A549 (cell line): ENCODE measurements at regions not wholly inside any gene's neighbourhood (a gene's known extent, or its start where the extent isn't known, plus 50 kb on each side); places are given as distances from the start of the nearest gene placed in this dataset.

Source experiments
- ATAC-seq, 2 experiments: fragments of 200-7000 bp in 1 of 2; fragments of >200 bp in 1 of 2; cut with Nextera tagmentation in 1 of 2; cut with Tn5 transposase in 1 of 2; 3 replicates each; pipeline versions ENCODE4 v1.8.0 to v1.9.1; 2018 to 2020; ENCODE audit warnings: mild to moderate bottlenecking in 1 of 2, moderate library complexity in 1 of 2
- CTCF ChIA-PET: fragments of 300-600 bp; sonication (Branson Sonifier 250); formaldehyde crosslinking; extraction: SDS; loops from one replicate; lab custom pipeline; 2021; ENCODE audit warnings: antibody characterized with exemption, inconsistent platforms; lab: Yijun Ruan, JAX
- POLR2A ChIA-PET: fragments of 350-600 bp; formaldehyde crosslinking; extraction: SDS; loops from one replicate; lab custom pipeline; 2021; ENCODE audit warnings: antibody characterized with exemption, inconsistent platforms; lab: Yijun Ruan, JAX
- DNase-seq, 2 experiments: peaks; one replicate each; pipeline versions ENCODE4 v3.0.0 to v3.0.0-alpha.2; 2011 to 2016; ENCODE audit warnings: low read depth in 1 of 2, low spot score in 1 of 2
- FAIRE-seq: peaks from 2 replicates; lab custom pipeline; 2011; peaks lifted over from hg19 to GRCh38; lab: Jason Lieb, UNC
- H3K27ac ChIP-seq, 2 experiments: fragments of >200 bp; sonication (Bioruptor Twin); formaldehyde crosslinking; 3 replicates each; pipeline ENCODE4 v1.5.1; 2016 to 2017
- H3K4me1 ChIP-seq: fragments of >200 bp; sonication (Bioruptor Twin); formaldehyde crosslinking; 3 replicates; pipeline ENCODE4 v1.6.1; 2016
- H3K4me2 ChIP-seq: fragments of >200 bp; sonication (Bioruptor Twin); formaldehyde crosslinking; 3 replicates; pipeline ENCODE4 v1.6.1; 2016
- H3K4me3 ChIP-seq: fragments of >200 bp; sonication (Bioruptor Twin); formaldehyde crosslinking; 3 replicates; pipeline ENCODE4 v1.5.1; 2016
- H3K9me3 ChIP-seq: fragments of >200 bp; sonication (Bioruptor Twin); formaldehyde crosslinking; 3 replicates; pipeline ENCODE4 v1.6.1; 2016
- CBX2 ChIP-seq: fragments of 200-600 bp; sonication (generic); IDR thresholded peaks from 2 replicates; pipeline ENCODE4 v1.6.1; 2016; ENCODE audit warnings: low read depth, mild to moderate bottlenecking, borderline replicate concordance
- CBX8 ChIP-seq: fragments of 200-600 bp; sonication (generic); IDR thresholded peaks from 2 replicates; pipeline ENCODE4 v1.6.1; 2016
- CHD2 ChIP-seq: fragments of 150-350 bp; IDR thresholded peaks from 2 replicates; pipeline ENCODE4 v1.6.1; 2014; ENCODE audit warnings: low read length; ENCODE audit not compliant: partially characterized antibody
- CHD4 ChIP-seq: fragments of 200-600 bp; sonication (generic); IDR thresholded peaks from 2 replicates; pipeline ENCODE4 v1.6.1; 2016; ENCODE audit warnings: antibody characterized with exemption, mild to moderate bottlenecking, borderline replicate concordance
- EHF ChIP-seq: fragments of 250-450 bp; sonication (Bioruptor Pico); IDR thresholded peaks from 2 replicates; pipeline ENCODE4 v1.5.0; 2020; ENCODE audit warnings: mild to moderate bottlenecking
- EHMT2 ChIP-seq: fragments of 200-600 bp; sonication (generic); IDR thresholded peaks from 2 replicates; pipeline ENCODE4 v1.6.1; 2016; ENCODE audit warnings: antibody characterized with exemption, low read depth, mild to moderate bottlenecking, moderate library complexity
- EP300 ChIP-seq, 2 experiments: fragments of >200 bp; sonication (Bioruptor Twin); formaldehyde crosslinking; IDR thresholded peaks; 2 replicates in 1 of 2; 3 replicates in 1 of 2; pipeline ENCODE4 v1.6.1; 2016 to 2017
- FOSL2 ChIP-seq, 2 experiments: fragments of 450-650 bp in 1 of 2; fragments of >200 bp in 1 of 2; sonication (Bioruptor Twin) in 1 of 2; formaldehyde crosslinking; IDR thresholded peaks; 2 replicates each; pipeline versions ENCODE4 v1.5.0 to v1.6.1; 2016 to 2020; ENCODE audit warnings: mild to moderate bottlenecking in 1 of 2, moderate library complexity in 1 of 2
- FOXS1 ChIP-seq: fragments of 250-450 bp; sonication (Bioruptor Pico); IDR thresholded peaks from 2 replicates; pipeline ENCODE4 v1.5.0; 2020; ENCODE audit warnings: mild to moderate bottlenecking, moderate library complexity
- GATA3 ChIP-seq: IDR thresholded peaks from 2 replicates; pipeline ENCODE4 v1.6.1; 2012; ENCODE audit warnings: borderline replicate concordance
- HEYL ChIP-seq: fragments of 250-450 bp; sonication (Bioruptor Pico); IDR thresholded peaks from 2 replicates; pipeline ENCODE4 v1.8.0; 2021; ENCODE audit warnings: mild to moderate bottlenecking, moderate library complexity
- HOXB5 ChIP-seq: fragments of 250-450 bp; sonication (Bioruptor Pico); IDR thresholded peaks from 2 replicates; pipeline ENCODE4 v1.5.0; 2020; ENCODE audit warnings: mild to moderate bottlenecking, moderate library complexity
- JUN ChIP-seq, 2 experiments: fragments of >200 bp; sonication (Bioruptor Twin); formaldehyde crosslinking; IDR thresholded peaks; 2 replicates in 1 of 2; 3 replicates in 1 of 2; pipeline ENCODE4 v1.6.1; 2016 to 2017
- MAFK ChIP-seq: fragments of 450-650 bp; IDR thresholded peaks from 2 replicates; pipeline ENCODE4 v1.6.1; 2014; ENCODE audit not compliant: partially characterized antibody
- NFE2L2 ChIP-seq: fragments of 150-350 bp; conservative IDR thresholded peaks from 2 replicates; pipeline ENCODE4 v1.6.1; 2014; ENCODE audit warnings: low read length
- NPAS2 ChIP-seq: fragments of 250-450 bp; sonication (Bioruptor Pico); IDR thresholded peaks from 2 replicates; pipeline ENCODE4 v1.8.0; 2022; ENCODE audit warnings: mild to moderate bottlenecking, moderate library complexity, borderline replicate concordance
- PHF8 ChIP-seq: fragments of 200-600 bp; sonication (generic); IDR thresholded peaks from 2 replicates; pipeline ENCODE4 v1.6.1; 2016; ENCODE audit warnings: low read depth, mild to moderate bottlenecking, antibody characterized with exemption, moderate library complexity, borderline replicate concordance
- POLR2A ChIP-seq: IDR thresholded peaks from 2 replicates; pipeline ENCODE4 v1.6.1; 2012; ENCODE audit warnings: mild to moderate bottlenecking, low read length
- POLR2AphosphoS2 ChIP-seq: conservative IDR thresholded peaks from 2 replicates; pipeline ENCODE4 v1.6.1; 2012; ENCODE audit warnings: low read length, improper control_type of control experiment, inconsistent platforms
- RAD21 ChIP-seq, 2 experiments: fragments of >200 bp in 1 of 2; sonication (Bioruptor Twin) in 1 of 2; formaldehyde crosslinking in 1 of 2; IDR thresholded peaks in 1 of 2; conservative IDR thresholded peaks in 1 of 2; 2 replicates in 1 of 2; 3 replicates in 1 of 2; pipeline ENCODE4 v1.6.1; 2012 to 2018; ENCODE audit warnings: inconsistent platforms in 1 of 2
- RARB ChIP-seq: fragments of 250-450 bp; sonication (Bioruptor Pico); IDR thresholded peaks from 2 replicates; pipeline ENCODE4 v1.8.0; 2021; ENCODE audit warnings: mild to moderate bottlenecking, moderate library complexity
- RFX5 ChIP-seq: fragments of 450-650 bp; IDR thresholded peaks from 2 replicates; pipeline ENCODE4 v1.7.1; 2014; ENCODE audit warnings: antibody characterized with exemption, mild to moderate bottlenecking, moderate library complexity
- RNF2 ChIP-seq: fragments of 200-600 bp; sonication (generic); IDR thresholded peaks from 2 replicates; pipeline ENCODE4 v1.6.1; 2016; ENCODE audit warnings: low read depth, mild to moderate bottlenecking, antibody characterized with exemption, moderate library complexity, borderline replicate concordance
- SMC3 ChIP-seq: fragments of >200 bp; sonication (Bioruptor Twin); formaldehyde crosslinking; IDR thresholded peaks from 3 replicates; pipeline ENCODE4 v1.6.1; 2018; ENCODE audit warnings: inconsistent platforms
- SREBF2 ChIP-seq: fragments of 450-650 bp; IDR thresholded peaks from 2 replicates; pipeline ENCODE4 v1.6.1; 2014; ENCODE audit warnings: mild to moderate bottlenecking, moderate library complexity
- TFCP2L1 ChIP-seq: fragments of 250-450 bp; sonication (Bioruptor Pico); IDR thresholded peaks from 2 replicates; pipeline ENCODE4 v1.5.0; 2021; ENCODE audit warnings: mild to moderate bottlenecking
- TP53 ChIP-seq: fragments of 250-450 bp; sonication (Bioruptor Pico); IDR thresholded peaks from 2 replicates; pipeline ENCODE4 v1.5.0; 2021; ENCODE audit warnings: mild to moderate bottlenecking, moderate library complexity
- ZNF302 ChIP-seq: fragments of 250-450 bp; sonication (Bioruptor Pico); IDR thresholded peaks from 2 replicates; pipeline ENCODE4 v1.9.0; 2021; ENCODE audit warnings: inconsistent platforms, mild to moderate bottlenecking, moderate library complexity
- ZSCAN20 ChIP-seq: fragments of 250-450 bp; sonication (Bioruptor Pico); IDR thresholded peaks from 2 replicates; pipeline ENCODE4 v1.8.0; 2022; ENCODE audit warnings: mild to moderate bottlenecking, moderate library complexity
- WGBS: methylation state at CpG from one replicate; pipeline ENCODE4 v1.1.6; 2017; ENCODE audit errors: missing lambda C conversion rate; 5-methylcytosine and 5-hydroxymethylcytosine counted together
- TF ChIP-seq, protein P1 (sequence below): fragments of 250-450 bp; sonication (Bioruptor Pico); IDR thresholded peaks from 2 replicates; pipeline ENCODE4 v1.5.0; 2020; ENCODE audit warnings: low read depth, mild to moderate bottlenecking, moderate library complexity
- TF ChIP-seq, protein P2 (sequence below): fragments of 450-650 bp; IDR thresholded peaks from 2 replicates; pipeline ENCODE4 v1.6.1; 2014; ENCODE audit warnings: antibody characterized with exemption
- TF ChIP-seq, protein P3 (sequence below): fragments of 150-350 bp; IDR thresholded peaks from 2 replicates; pipeline ENCODE4 v1.6.1; 2014; ENCODE audit warnings: low read depth, mild to moderate bottlenecking, low read length
- TF ChIP-seq, protein P4 (sequence below): IDR thresholded peaks from 2 replicates; pipeline ENCODE4 v1.6.1; 2012; ENCODE audit warnings: low read depth, borderline replicate concordance
- TF ChIP-seq, protein P5 (sequence below): IDR thresholded peaks from 2 replicates; pipeline ENCODE4 v1.6.1; 2012
- TF ChIP-seq, protein P6 (sequence below): IDR thresholded peaks from 2 replicates; pipeline ENCODE4 v1.6.1; 2012
- TF ChIP-seq, protein P7 (sequence below): fragments of >200 bp; sonication (Bioruptor Twin); formaldehyde crosslinking; IDR thresholded peaks from 2 replicates; pipeline ENCODE4 v1.6.1; 2016

DNA sequence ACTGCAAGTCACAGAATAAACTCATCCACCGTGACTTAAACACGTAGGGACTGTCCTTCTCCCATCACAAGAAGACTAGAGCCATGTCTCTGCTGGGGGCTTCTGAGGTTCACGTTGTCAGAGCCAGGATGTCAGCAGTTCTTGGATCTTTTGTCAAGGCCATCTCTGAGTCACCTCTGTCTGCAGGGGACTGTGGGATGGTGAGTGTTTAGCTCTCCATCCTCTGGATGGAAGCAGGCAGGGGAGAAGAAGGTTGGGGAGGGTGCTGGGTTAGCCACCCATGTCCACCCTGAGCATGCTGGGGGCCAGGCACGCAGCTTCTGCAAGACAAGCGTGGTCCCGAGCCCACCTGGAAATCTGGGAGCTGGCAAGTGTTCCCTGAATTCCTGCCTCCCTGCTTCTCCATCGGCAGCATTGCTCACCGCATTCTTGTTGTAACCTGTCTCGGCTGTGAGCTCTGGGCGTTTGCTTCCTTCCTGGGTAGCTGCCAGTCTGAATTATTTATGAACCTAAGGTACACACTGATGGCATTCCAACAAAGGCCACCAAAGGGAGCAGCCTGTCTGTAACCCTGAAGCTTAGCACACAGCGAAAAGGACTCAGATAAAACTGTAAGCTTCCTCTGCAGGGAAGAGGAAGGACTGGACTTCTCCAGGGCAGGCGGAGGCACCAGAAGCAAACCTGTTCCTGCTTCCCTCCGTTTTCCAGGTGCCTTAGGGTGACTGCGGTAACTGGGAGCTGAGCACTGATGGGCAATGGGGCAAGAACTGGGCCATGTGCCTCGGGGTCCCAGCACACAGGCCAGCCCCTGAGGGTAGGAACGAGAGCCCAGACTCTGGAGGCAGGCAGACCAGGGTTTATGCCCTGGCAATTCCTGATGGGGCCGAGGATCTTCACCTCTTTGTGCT is 88.6 kb downstream of the RIPK4 start:
- 3% methylated on average over 15 of the region's 17 CpGs for WGBS
- POLR2A ChIA-PET = interaction anchor here (0.9 to 4.0 kb wide), 13 partner anchors 36 to 100 kb away, joined by 3 to 36 read pairs (median 7); partner anchors contain the start of gene RIPK4
- Histone ChIP-seq H3K4me1 (peaks cover 53% of the 10 kb centered on the region), H3K27ac (peak overlapping the region; percentile 98), H3K4me3 (peak overlapping the region; percentile 31; the same call in 1 of the 3 replicates), H3K4me2 (peak overlapping the region; percentile 87), H3K9me3 (no peaks in the 10 kb centered on the region)
- DNase-seq = peak; percentile 61 to 94
- ATAC-seq = peak; percentile 72 to 74
- CTCF ChIA-PET = interaction anchor here (0.8 to 3.0 kb wide), 6 partner anchors 47 to 93 kb away, joined by 3 to 16 read pairs (median 3); no protein-coding TSS in a partner anchor
- FAIRE-seq = peak; percentile 23
- TF ChIP-seq, protein P1, sequence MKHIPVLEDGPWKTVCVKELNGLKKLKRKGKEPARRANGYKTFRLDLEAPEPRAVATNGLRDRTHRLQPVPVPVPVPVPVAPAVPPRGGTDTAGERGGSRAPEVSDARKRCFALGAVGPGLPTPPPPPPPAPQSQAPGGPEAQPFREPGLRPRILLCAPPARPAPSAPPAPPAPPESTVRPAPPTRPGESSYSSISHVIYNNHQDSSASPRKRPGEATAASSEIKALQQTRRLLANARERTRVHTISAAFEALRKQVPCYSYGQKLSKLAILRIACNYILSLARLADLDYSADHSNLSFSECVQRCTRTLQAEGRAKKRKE = no peak
- TF ChIP-seq CBX2 = no peak
- no peak for TF ChIP-seq POLR2AphosphoS2
- TF ChIP-seq CBX8 = no peak
- peak; percentile 97 for TF ChIP-seq RARB (CRISPR knock-in tag)
- no peak for TF ChIP-seq POLR2A
- TF ChIP-seq HEYL (CRISPR knock-in tag) = no peak
- TF ChIP-seq RNF2 = no peak
- TF ChIP-seq, protein P2, sequence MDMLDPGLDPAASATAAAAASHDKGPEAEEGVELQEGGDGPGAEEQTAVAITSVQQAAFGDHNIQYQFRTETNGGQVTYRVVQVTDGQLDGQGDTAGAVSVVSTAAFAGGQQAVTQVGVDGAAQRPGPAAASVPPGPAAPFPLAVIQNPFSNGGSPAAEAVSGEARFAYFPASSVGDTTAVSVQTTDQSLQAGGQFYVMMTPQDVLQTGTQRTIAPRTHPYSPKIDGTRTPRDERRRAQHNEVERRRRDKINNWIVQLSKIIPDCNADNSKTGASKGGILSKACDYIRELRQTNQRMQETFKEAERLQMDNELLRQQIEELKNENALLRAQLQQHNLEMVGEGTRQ = no peak
- peak; percentile 74 to 76; a peak in 4 of 5 replicates for TF ChIP-seq EP300 (IDR thresholded peaks at IDR 0.05)
- TF ChIP-seq SREBF2 = no peak
- no peak for TF ChIP-seq TP53
- TF ChIP-seq MAFK = peak; percentile 36
- TF ChIP-seq HOXB5 = peak; percentile 68; the same call in 1 of the 2 replicates
- no peak for TF ChIP-seq CHD2
- no peak for TF ChIP-seq TFCP2L1 (CRISPR knock-in tag)
- TF ChIP-seq, protein P3, sequence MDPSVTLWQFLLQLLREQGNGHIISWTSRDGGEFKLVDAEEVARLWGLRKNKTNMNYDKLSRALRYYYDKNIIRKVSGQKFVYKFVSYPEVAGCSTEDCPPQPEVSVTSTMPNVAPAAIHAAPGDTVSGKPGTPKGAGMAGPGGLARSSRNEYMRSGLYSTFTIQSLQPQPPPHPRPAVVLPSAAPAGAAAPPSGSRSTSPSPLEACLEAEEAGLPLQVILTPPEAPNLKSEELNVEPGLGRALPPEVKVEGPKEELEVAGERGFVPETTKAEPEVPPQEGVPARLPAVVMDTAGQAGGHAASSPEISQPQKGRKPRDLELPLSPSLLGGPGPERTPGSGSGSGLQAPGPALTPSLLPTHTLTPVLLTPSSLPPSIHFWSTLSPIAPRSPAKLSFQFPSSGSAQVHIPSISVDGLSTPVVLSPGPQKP = no peak
- TF ChIP-seq EHF (CRISPR knock-in tag) = 0 out of 2 replicates have a peak, but pooled peaks have one; percentile 50
- no peak for TF ChIP-seq NFE2L2
- TF ChIP-seq PHF8 = no peak
- TF ChIP-seq, protein P4, sequence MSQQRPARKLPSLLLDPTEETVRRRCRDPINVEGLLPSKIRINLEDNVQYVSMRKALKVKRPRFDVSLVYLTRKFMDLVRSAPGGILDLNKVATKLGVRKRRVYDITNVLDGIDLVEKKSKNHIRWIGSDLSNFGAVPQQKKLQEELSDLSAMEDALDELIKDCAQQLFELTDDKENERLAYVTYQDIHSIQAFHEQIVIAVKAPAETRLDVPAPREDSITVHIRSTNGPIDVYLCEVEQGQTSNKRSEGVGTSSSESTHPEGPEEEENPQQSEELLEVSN = 0 out of 2 replicates have a peak, but pooled peaks have one; percentile 16
- TF ChIP-seq ZSCAN20 (CRISPR knock-in tag) = no peak
- TF ChIP-seq SMC3 = no peak; the same call in 2 of the 3 replicates
- no peak for TF ChIP-seq ZNF302 (CRISPR knock-in tag)
- TF ChIP-seq EHMT2 = no peak
- TF ChIP-seq FOSL2 (IDR thresholded peaks at IDR 0.05) = 0 out of 2 replicates have a peak, but pooled peaks have one; percentile 17
- peak; percentile 66 for TF ChIP-seq FOSL2 (CRISPR knock-in tag; IDR thresholded peaks at IDR 0.05)
- TF ChIP-seq, protein P5, sequence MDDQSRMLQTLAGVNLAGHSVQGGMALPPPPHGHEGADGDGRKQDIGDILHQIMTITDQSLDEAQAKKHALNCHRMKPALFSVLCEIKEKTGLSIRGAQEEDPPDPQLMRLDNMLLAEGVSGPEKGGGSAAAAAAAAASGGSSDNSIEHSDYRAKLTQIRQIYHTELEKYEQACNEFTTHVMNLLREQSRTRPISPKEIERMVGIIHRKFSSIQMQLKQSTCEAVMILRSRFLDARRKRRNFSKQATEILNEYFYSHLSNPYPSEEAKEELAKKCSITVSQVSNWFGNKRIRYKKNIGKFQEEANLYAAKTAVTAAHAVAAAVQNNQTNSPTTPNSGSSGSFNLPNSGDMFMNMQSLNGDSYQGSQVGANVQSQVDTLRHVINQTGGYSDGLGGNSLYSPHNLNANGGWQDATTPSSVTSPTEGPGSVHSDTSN = peak; percentile 88
- TF ChIP-seq, protein P6, sequence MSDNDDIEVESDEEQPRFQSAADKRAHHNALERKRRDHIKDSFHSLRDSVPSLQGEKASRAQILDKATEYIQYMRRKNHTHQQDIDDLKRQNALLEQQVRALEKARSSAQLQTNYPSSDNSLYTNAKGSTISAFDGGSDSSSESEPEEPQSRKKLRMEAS = peak; percentile 28
- TF ChIP-seq GATA3 = peak; percentile 89
- TF ChIP-seq FOXS1 (CRISPR knock-in tag) = no peak
- 0 out of 2 replicates have a peak, but pooled peaks have one; percentile 6 for TF ChIP-seq RFX5
- peak in 1 of 2 experiments; percentile 18; a peak in 4 of 5 replicates for TF ChIP-seq JUN (IDR thresholded peaks at IDR 0.05)
- TF ChIP-seq RAD21 (conservative IDR thresholded peaks at IDR 0.05 in 1 of 2, IDR thresholded peaks at IDR 0.05 in 1 of 2) = peak; percentile 30 to 36; a peak in 4 of 5 replicates
- TF ChIP-seq, protein P7, sequence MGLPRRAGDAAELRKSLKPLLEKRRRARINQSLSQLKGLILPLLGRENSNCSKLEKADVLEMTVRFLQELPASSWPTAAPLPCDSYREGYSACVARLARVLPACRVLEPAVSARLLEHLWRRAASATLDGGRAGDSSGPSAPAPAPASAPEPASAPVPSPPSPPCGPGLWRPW = no peak
- no peak for TF ChIP-seq NPAS2 (CRISPR knock-in tag)
- no peak for TF ChIP-seq CHD4
